Prostate gland (tissue), 2 donors: ENCODE measurements at regions not wholly inside any gene's neighbourhood (a gene's known extent, or its start where the extent isn't known, plus 50 kb on each side); places are given as distances from the start of the nearest gene placed in this dataset.

Experiments
- POLR2A ChIP-seq: fragments of 450-650 bp; IDR thresholded peaks from one replicate; pipeline ENCODE4 v1.6.1; 2016; ENCODE audit warnings: antibody characterized with exemption, mild to moderate bottlenecking
- POLR2AphosphoS5 ChIP-seq: sonication (generic); formaldehyde crosslinking; IDR thresholded peaks from one replicate; pipeline ENCODE4 v1.6.1; 2017; ENCODE audit warnings: antibody characterized with exemption
- TF ChIP-seq, protein P1 (sequence below), 4 experiments: fragments of 200-600 bp in 2 of 4; fragments of 450-650 bp in 2 of 4; sonication (generic) in 2 of 4; IDR thresholded peaks; 1 replicate in 3 of 4; 2 replicates in 1 of 4; pipeline ENCODE4 v1.5.1; 2016 to 2019; ENCODE audit warnings: antibody characterized with exemption in 4 of 4, mild to moderate bottlenecking in 2 of 4, moderate library complexity in 2 of 4

DNA sequence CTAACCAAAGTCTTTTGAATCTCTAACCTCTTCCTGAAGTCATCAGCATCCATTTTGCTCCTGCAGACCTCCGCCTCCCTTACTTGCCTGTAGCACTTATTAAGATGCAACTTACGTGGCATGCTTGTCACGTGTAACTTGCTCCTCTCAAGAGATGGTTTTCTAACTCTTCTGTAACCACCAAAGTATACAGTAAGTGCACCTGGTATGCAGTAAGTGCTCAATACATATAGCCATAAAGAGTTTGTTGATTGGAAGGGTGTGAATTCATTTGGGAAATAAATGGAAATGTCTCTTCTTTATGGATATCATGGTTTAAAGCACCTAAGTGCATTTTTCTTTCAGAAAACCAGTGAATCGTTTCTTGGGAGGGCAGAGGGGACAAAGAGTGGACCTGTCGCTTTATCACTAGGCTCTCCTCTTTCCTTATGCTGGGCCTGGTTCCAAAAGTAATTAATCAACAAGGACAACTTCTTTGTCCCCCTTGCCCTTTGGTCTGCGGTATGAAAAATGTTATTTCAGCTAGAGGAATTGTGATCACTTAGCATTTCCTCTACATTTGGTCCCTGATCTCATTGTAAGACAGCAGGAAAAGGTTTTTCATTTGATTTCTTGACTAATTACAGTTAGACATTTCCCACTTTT is 370.0 kb upstream of the SPRED2 start:
- TF ChIP-seq POLR2AphosphoS5 (no peak), POLR2A (no peak)
- TF ChIP-seq, protein P1, sequence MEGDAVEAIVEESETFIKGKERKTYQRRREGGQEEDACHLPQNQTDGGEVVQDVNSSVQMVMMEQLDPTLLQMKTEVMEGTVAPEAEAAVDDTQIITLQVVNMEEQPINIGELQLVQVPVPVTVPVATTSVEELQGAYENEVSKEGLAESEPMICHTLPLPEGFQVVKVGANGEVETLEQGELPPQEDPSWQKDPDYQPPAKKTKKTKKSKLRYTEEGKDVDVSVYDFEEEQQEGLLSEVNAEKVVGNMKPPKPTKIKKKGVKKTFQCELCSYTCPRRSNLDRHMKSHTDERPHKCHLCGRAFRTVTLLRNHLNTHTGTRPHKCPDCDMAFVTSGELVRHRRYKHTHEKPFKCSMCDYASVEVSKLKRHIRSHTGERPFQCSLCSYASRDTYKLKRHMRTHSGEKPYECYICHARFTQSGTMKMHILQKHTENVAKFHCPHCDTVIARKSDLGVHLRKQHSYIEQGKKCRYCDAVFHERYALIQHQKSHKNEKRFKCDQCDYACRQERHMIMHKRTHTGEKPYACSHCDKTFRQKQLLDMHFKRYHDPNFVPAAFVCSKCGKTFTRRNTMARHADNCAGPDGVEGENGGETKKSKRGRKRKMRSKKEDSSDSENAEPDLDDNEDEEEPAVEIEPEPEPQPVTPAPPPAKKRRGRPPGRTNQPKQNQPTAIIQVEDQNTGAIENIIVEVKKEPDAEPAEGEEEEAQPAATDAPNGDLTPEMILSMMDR (IDR thresholded peaks at IDR 0.05) = no peak
